Tibial nerve (tissue), 4 donors: ENCODE measurements at regions not wholly inside any gene's neighbourhood (a gene's known extent, or its start where the extent isn't known, plus 50 kb on each side); places are given as distances from the start of the nearest gene placed in this dataset.

ENCODE experiments used
- DNase-seq, 2 donors: peaks; one replicate each; pipeline ENCODE4 v3.0.0-alpha.2; 2019; ENCODE audit warnings: low spot score in 2 of 2
- H3K27ac ChIP-seq, 4 donors: fragments of 200-600 bp; sonication (generic) in 3 of 4; one replicate each; pipeline ENCODE4 v1.5.1; 2017 to 2019; ENCODE audit warnings: mild to moderate bottlenecking in 1 of 4
- H3K27me3 ChIP-seq, 2 donors: fragments of 200-600 bp; sonication (generic) in 1 of 2; one replicate each; pipeline versions ENCODE4 v1.5.1 to v1.6.0; 2017 to 2019
- H3K36me3 ChIP-seq, 3 donors: fragments of 200-600 bp; sonication (generic); one replicate each; pipeline ENCODE4 v1.5.1; 2018 to 2019
- H3K4me1 ChIP-seq, 4 donors: fragments of 200-600 bp; sonication (generic) in 3 of 4; one replicate each; pipeline ENCODE4 v1.5.1; 2017 to 2019
- H3K4me3 ChIP-seq, 4 donors: fragments of 200-600 bp; sonication (generic) in 3 of 4; one replicate each; pipeline ENCODE4 v1.5.1; 2017 to 2019; ENCODE audit warnings: mild to moderate bottlenecking in 1 of 4, moderate library complexity in 1 of 4
- H3K9me3 ChIP-seq, 4 donors: fragments of 200-600 bp; sonication (generic) in 3 of 4; one replicate each; pipeline ENCODE4 v1.5.1; 2017 to 2019
- EP300 ChIP-seq, 2 donors: sonication (generic); formaldehyde crosslinking; IDR thresholded peaks; one replicate each; pipeline ENCODE4 v1.6.1; 2017; ENCODE audit warnings: antibody characterized with exemption in 2 of 2, mild to moderate bottlenecking in 1 of 2
- POLR2A ChIP-seq, 2 donors: fragments of 450-650 bp; IDR thresholded peaks; one replicate each; pipeline ENCODE4 v1.6.1; 2017; ENCODE audit warnings: antibody characterized with exemption in 2 of 2, mild to moderate bottlenecking in 2 of 2, moderate library complexity in 2 of 2
- WGBS, 2 donors: methylation state at CpG; one replicate each; pipeline ENCODE4 v1.1.5; 2018; 5-methylcytosine and 5-hydroxymethylcytosine counted together
- TF ChIP-seq, protein P1 (sequence below), 5 experiments: fragments of 200-600 bp in 3 of 5; fragments of 450-650 bp in 2 of 5; sonication (generic) in 3 of 5; IDR thresholded peaks; one replicate each; pipeline ENCODE4 v1.5.1; 2016 to 2019; ENCODE audit warnings: antibody characterized with exemption in 5 of 5, mild to moderate bottlenecking in 3 of 5, moderate library complexity in 2 of 5

DNA sequence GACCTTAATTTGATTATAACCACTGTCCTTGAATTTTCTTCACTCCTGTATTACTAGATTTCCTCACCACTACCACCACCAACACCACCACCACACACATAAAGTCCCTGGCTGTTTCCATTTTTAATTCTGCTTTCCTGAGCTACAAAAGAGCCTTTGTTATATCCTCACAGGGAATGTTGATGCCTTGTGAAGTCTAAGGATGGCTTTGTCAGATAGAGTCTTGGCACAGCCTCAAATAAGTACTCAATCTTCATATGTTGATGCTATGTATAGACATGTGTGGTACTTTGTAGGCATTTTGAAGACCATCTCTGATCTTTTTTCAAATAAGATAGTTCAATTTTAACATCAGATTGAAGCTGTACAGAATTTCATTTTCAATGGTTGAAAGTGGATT lies 1016.7 kb upstream of the LCORL start:
- no peaks in the 10 kb centered on the region for H3K27me3 ChIP-seq
- no peak for DNase-seq
- no peak overlapping the region for H3K27ac ChIP-seq
- H3K4me3 ChIP-seq: no peak overlapping the region
- H3K36me3 ChIP-seq: no peaks in the 10 kb centered on the region
- H3K9me3 ChIP-seq: no peaks in the 10 kb centered on the region
- TF ChIP-seq EP300 (IDR thresholded peaks at IDR 0.05) (no peak), POLR2A (IDR thresholded peaks at IDR 0.05) (no peak)
- TF ChIP-seq, protein P1, sequence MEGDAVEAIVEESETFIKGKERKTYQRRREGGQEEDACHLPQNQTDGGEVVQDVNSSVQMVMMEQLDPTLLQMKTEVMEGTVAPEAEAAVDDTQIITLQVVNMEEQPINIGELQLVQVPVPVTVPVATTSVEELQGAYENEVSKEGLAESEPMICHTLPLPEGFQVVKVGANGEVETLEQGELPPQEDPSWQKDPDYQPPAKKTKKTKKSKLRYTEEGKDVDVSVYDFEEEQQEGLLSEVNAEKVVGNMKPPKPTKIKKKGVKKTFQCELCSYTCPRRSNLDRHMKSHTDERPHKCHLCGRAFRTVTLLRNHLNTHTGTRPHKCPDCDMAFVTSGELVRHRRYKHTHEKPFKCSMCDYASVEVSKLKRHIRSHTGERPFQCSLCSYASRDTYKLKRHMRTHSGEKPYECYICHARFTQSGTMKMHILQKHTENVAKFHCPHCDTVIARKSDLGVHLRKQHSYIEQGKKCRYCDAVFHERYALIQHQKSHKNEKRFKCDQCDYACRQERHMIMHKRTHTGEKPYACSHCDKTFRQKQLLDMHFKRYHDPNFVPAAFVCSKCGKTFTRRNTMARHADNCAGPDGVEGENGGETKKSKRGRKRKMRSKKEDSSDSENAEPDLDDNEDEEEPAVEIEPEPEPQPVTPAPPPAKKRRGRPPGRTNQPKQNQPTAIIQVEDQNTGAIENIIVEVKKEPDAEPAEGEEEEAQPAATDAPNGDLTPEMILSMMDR (IDR thresholded peaks at IDR 0.05): no peak
- no peaks in the 10 kb centered on the region for H3K4me1 ChIP-seq

DNA sequence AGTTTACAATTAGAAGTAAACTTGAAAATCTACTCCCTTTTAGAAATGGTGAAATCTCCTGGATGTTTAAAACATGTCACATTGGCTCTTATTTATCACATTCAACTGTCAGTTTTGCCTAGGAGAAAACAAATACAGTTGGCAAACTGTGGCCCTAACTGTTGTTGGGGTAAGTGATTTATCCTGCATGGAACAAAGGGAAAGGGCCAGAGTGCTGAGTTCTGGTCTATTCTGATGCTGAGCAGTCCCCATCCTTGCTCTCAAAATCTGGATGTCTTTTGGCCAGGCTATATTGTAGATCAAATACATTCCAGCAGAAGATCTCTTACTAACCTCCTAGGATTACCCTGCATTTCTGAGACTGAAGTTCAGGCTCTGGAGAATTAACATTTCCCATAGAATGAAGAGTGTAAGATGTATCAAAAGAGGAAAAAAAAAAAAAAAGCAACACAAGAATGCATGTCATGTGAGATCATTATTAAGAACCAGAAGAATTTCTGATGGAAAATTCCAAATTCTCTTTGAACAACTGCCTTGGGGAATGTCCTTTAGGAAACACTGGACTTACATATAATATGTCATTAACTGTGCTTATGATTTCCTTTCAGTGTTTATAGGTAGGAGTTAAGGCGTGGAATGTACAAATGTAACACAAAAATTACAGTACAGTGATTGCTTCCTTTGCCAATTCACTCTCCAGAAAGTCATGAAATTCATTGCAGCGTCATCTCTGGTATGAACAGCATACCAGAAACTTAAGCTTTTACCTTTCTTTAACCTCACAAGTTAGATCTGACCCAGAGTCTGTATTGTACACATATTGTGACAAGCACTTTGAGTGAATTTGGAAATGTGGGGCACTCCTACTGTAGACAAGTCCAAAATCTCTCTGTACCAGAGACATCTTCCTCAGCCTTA lies 1012.5 kb upstream of the LCORL start:
- Histone ChIP-seq H3K36me3 (no peaks in the 10 kb centered on the region), H3K27ac (no peak overlapping the region), H3K4me3 (no peak overlapping the region), H3K4me1 (peaks cover 0 to 4% (median 0%) of the 10 kb centered on the region in 4 donors), H3K9me3 (no peaks in the 10 kb centered on the region), H3K27me3 (no peaks in the 10 kb centered on the region)
- 65 to 72% methylated on average over 2 of the region's 2 CpGs for WGBS, 2 donors
- no peak for DNase-seq
- TF ChIP-seq EP300 (IDR thresholded peaks at IDR 0.05) (no peak), POLR2A (IDR thresholded peaks at IDR 0.05) (no peak)
- TF ChIP-seq, protein P1 (IDR thresholded peaks at IDR 0.05): no peak

DNA sequence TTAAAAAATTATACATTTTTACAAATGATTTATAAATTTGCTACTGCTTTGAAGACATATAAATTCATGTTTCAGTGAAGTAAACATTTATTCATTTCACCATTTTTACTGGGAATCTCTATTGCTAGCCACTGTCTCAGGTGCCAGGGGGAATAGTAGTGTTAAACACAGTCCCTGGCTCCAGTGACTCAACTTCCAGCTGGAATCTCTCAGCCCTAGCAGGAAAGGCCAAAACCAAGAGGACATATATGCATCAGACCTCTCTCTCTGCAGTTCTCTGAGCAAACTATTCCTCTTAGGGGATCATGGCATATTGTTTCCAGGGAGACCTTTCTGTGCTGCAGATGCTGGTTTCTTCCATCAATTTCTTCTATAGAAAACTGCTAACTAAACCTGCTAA lies 1009.0 kb upstream of the LCORL start:
- H3K9me3 ChIP-seq: no peaks in the 10 kb centered on the region
- no peaks in the 10 kb centered on the region for H3K27me3 ChIP-seq
- H3K4me1 ChIP-seq: peaks cover 0 to 11% (median 0%) of the 10 kb centered on the region in 4 donors
- no peak overlapping the region for H3K27ac ChIP-seq
- no peak overlapping the region for H3K4me3 ChIP-seq
- no peaks in the 10 kb centered on the region for H3K36me3 ChIP-seq
- no peak for TF ChIP-seq EP300 (IDR thresholded peaks at IDR 0.05)
- TF ChIP-seq, protein P1 (IDR thresholded peaks at IDR 0.05): no peak
- no peak for TF ChIP-seq POLR2A (IDR thresholded peaks at IDR 0.05)
- no peak for DNase-seq

DNA sequence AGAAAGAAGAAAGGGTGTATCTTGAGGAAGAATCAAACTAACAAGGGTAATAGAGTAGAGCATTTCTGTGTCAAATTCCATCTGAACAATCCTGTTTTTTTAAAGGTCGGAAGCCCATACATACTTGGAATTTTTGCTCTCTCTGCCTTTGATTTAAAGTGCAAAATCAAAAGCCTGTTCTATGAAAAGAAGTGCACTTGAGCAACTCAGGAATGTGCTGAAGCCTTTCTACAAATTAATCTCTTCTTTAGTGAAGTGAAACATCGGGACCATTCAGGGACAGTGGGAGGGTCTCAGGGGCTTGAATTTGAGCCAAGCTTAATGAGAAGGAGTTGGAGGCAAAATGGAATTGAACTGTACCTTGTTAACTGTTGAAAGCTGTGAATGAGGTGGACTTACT lies 1008.5 kb upstream of the LCORL start:
- no peak for TF ChIP-seq EP300 (IDR thresholded peaks at IDR 0.05)
- TF ChIP-seq POLR2A (IDR thresholded peaks at IDR 0.05): no peak
- TF ChIP-seq, protein P1 (IDR thresholded peaks at IDR 0.05): no peak
- WGBS, 2 donors: 13 to 18% methylated on average over 2 of the region's 2 CpGs
- no peaks in the 10 kb centered on the region for H3K36me3 ChIP-seq
- no peaks in the 10 kb centered on the region for H3K27me3 ChIP-seq
- no peak overlapping the region for H3K27ac ChIP-seq
- no peaks in the 10 kb centered on the region for H3K9me3 ChIP-seq
- H3K4me3 ChIP-seq: no peak overlapping the region
- no peak for DNase-seq
- peaks cover 0 to 11% (median 0%) of the 10 kb centered on the region in 4 donors for H3K4me1 ChIP-seq

DNA sequence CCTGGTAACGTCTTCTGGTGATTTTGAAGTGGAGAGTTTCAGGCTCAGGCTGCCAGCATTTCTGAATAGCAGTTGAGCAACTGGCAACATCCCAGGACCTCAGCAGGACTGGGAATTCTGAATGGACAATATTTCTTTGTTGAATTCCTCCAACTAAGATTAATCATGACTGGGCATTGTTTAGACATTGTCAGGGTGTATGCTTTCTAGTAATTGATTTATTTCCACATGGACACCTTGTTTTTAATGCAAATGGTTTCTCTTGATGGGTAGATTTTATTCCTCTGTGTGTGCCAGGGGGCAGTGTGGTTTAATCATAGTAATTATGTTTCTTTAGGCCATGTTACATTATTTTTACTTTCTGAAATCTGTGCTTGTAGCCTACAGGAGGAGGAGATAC lies 1004.7 kb upstream of the LCORL start:
- Histone ChIP-seq H3K36me3 (no peaks in the 10 kb centered on the region), H3K4me3 (no peak overlapping the region), H3K27me3 (no peaks in the 10 kb centered on the region), H3K9me3 (no peaks in the 10 kb centered on the region), H3K27ac (no peak overlapping the region), H3K4me1 (peaks cover 0 to 16% (median 0%) of the 10 kb centered on the region in 4 donors)
- TF ChIP-seq POLR2A (IDR thresholded peaks at IDR 0.05) (no peak), EP300 (IDR thresholded peaks at IDR 0.05) (no peak)
- TF ChIP-seq, protein P1 (IDR thresholded peaks at IDR 0.05): no peak
- 15 to 29% methylated on average over 1 of the region's 1 CpG for WGBS, 2 donors
- DNase-seq: peak in 1 of 2 donors; percentile 8
